B cell (primary cell): ENCODE measurements at regions not wholly inside any gene's neighbourhood (a gene's known extent, or its start where the extent isn't known, plus 50 kb on each side); places are given as distances from the start of the nearest gene placed in this dataset.

Experiments
- ATAC-seq: fragments of 200-7000 bp; cut with Tn5 transposase; one replicate; pipeline ENCODE4 v1.10.0; 2021; ENCODE audit warnings: low read depth, mild to moderate bottlenecking, moderate number of reproducible peaks, moderate library complexity
- CTCF ChIA-PET: fragments of 350-600 bp; sonication (Branson Sonifier 250); formaldehyde crosslinking; loops from one replicate; lab custom pipeline; 2021; ENCODE audit warnings: antibody characterized with exemption, inconsistent platforms; lab: Charles Lee
- POLR2A ChIA-PET: fragments of 350-600 bp; sonication (Branson Sonifier 250); formaldehyde crosslinking; loops from one replicate; lab custom pipeline; 2021; ENCODE audit warnings: antibody characterized with exemption; lab: Charles Lee
- DNase-seq: peaks from one replicate; pipeline ENCODE4 v3.0.0; 2013
- H2AFZ ChIP-seq: 2 replicates; pipeline ENCODE4 v1.6.1; 2012; ENCODE audit warnings: mild to moderate bottlenecking, low read depth, low read length; ENCODE audit not compliant: insufficient read depth, poor library complexity, severe bottlenecking
- H3K27ac ChIP-seq, 2 donors: 1 replicate in 1 of 2; 2 replicates in 1 of 2; pipeline ENCODE4 v1.5.1; 2012 to 2013; ENCODE audit warnings: low read length in 2 of 2, mild to moderate bottlenecking in 2 of 2, moderate library complexity in 1 of 2
- H3K27me3 ChIP-seq, 4 experiments: fragments of 200-600 bp in 1 of 4; sonication (generic) in 1 of 4; replicated peaks in 1 of 4; 1 replicate in 2 of 4; 2 replicates in 2 of 4; pipeline versions ENCODE4 v1.6.1 to v1.7.0; 2013 to 2016; ENCODE audit warnings: low read length in 3 of 4, mild to moderate bottlenecking in 2 of 4, mixed read lengths in 1 of 4, moderate library complexity in 1 of 4; ENCODE audit not compliant: insufficient read depth in 4 of 4, control insufficient read depth in 3 of 4; ENCODE audit errors: control extremely low read depth in 1 of 4
- H3K36me3 ChIP-seq, 2 experiments: replicated peaks in 1 of 2; 1 replicate in 1 of 2; 2 replicates in 1 of 2; pipeline versions ENCODE4 v1.6.1 to v1.7.1; 2013; ENCODE audit warnings: low read length in 1 of 2; ENCODE audit not compliant: insufficient read depth in 2 of 2, control insufficient read depth in 1 of 2; ENCODE audit errors: control extremely low read depth in 1 of 2, extremely low read depth in 1 of 2
- H3K4me1 ChIP-seq, 2 donors: fragments of 200-600 bp in 1 of 2; sonication (generic) in 1 of 2; 1 replicate in 1 of 2; 2 replicates in 1 of 2; pipeline versions ENCODE4 v1.5.1 to v1.6.1; 2013 to 2017; ENCODE audit warnings: low read length in 2 of 2; ENCODE audit not compliant: control insufficient read depth in 2 of 2, insufficient read depth in 2 of 2
- H3K4me2 ChIP-seq: replicated peaks from 2 replicates; pipeline ENCODE3; 2012; ENCODE audit warnings: mild to moderate bottlenecking, low read depth, low read length; ENCODE audit not compliant: poor library complexity, severe bottlenecking
- H3K4me3 ChIP-seq, 5 experiments: fragments of 200-600 bp in 1 of 5; sonication (generic) in 1 of 5; 1 replicate in 3 of 5; 2 replicates in 2 of 5; pipeline versions ENCODE4 v1.5.1 to v1.7.0; 2011 to 2016; ENCODE audit warnings: low read length in 4 of 5, mild to moderate bottlenecking in 4 of 5, low read depth in 2 of 5, control low read depth in 1 of 5, moderate library complexity in 1 of 5; ENCODE audit not compliant: insufficient read depth in 1 of 5; ENCODE audit errors: control extremely low read depth in 1 of 5, extremely low read depth in 1 of 5
- H3K79me2 ChIP-seq: fragments of 200-600 bp; sonication (generic); one replicate; pipeline ENCODE4 v1.6.0; 2016; ENCODE audit warnings: low read length; ENCODE audit not compliant: control insufficient read depth, insufficient read depth
- H3K9ac ChIP-seq: fragments of 200-600 bp; sonication (generic); 2 replicates; pipeline ENCODE4 v1.6.1; 2017; ENCODE audit warnings: mild to moderate bottlenecking, low read length, moderate library complexity
- H3K9me3 ChIP-seq, 3 donors: one replicate each; pipeline versions ENCODE4 v1.6.1 to v1.7.1; 2013; ENCODE audit warnings: low read length in 2 of 3; ENCODE audit not compliant: control insufficient read depth in 2 of 3, insufficient read depth in 1 of 3; ENCODE audit errors: control extremely low read depth in 1 of 3
- H4K20me1 ChIP-seq: 2 replicates; pipeline ENCODE4 v1.6.0; 2012; ENCODE audit warnings: mild to moderate bottlenecking, low read length; ENCODE audit not compliant: insufficient read depth, control insufficient read depth, poor library complexity, severe bottlenecking
- H3K27ac Mint-ChIP-seq: one replicate; pipeline ENCODE4 v1.8.0; 2021; ENCODE audit warnings: mixed read lengths
- H3K27me3 Mint-ChIP-seq: one replicate; pipeline ENCODE4 v1.8.0; 2021; ENCODE audit warnings: mixed read lengths
- H3K4me1 Mint-ChIP-seq: one replicate; pipeline ENCODE4 v1.8.0; 2021; ENCODE audit warnings: mixed read lengths
- H3K4me3 Mint-ChIP-seq: one replicate; pipeline ENCODE4 v1.8.0; 2021; ENCODE audit warnings: mixed read lengths
- H3K9me3 Mint-ChIP-seq: one replicate; pipeline ENCODE4 v1.8.0; 2022; ENCODE audit warnings: mixed read lengths; ENCODE audit not compliant: insufficient read depth
- EZH2 ChIP-seq: IDR thresholded peaks from 2 replicates; pipeline ENCODE4 v1.6.1; 2012; ENCODE audit warnings: borderline replicate concordance, low read depth, mild to moderate bottlenecking, moderate library complexity, low read length; ENCODE audit not compliant: insufficient read depth, poor library complexity, severe bottlenecking
- WGBS: methylation state at CpG from one replicate; pipeline ENCODE4 v1.1.5; 2013; ENCODE audit warnings: missing lambda C conversion rate; ENCODE audit not compliant: insufficient coverage; 5-methylcytosine and 5-hydroxymethylcytosine counted together
- intact Hi-C: fragments of 100-400 bp; cut with micrococcal nuclease; formaldehyde crosslinking; loops from one replicate; pipeline ENCODE4 v1.10.0; 2022
- TF ChIP-seq, protein P1 (sequence below): fragments of 200-600 bp; IDR thresholded peaks from one replicate; pipeline ENCODE4 v1.8.0; 2022; ENCODE audit warnings: antibody characterized with exemption, mild to moderate bottlenecking

DNA sequence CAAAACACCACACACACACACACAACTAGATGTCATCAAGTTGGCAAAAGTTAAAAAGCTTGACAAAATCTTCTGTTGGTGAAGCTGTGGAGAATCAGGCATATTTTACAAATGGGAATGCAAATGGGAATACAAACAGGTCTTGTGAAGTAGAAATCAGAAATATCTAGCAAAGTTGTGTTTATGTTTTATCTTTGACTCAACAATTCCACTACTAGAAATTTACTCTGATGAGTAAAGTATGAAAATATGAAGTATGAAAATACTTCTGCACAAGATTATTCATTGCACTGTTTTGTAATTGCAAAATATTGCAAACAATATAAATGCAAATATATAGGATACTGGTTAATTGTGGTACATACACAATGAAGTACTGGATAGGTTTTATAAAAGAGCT lies 1166.0 kb upstream of the GJE1 start:
- H3K4me1 Mint-ChIP-seq = no peaks in the 10 kb centered on the region
- no peaks in the 10 kb centered on the region for H4K20me1 ChIP-seq
- ChIA-PET POLR2A (no interaction called here), CTCF (no interaction called here)
- ATAC-seq = no peak
- H3K36me3 ChIP-seq = no peaks in the 10 kb centered on the region
- intact Hi-C loops = no loop called here
- no peaks in the 10 kb centered on the region for H3K27me3 ChIP-seq
- no peak overlapping the region for H2AFZ ChIP-seq
- H3K9ac ChIP-seq = no peak overlapping the region
- H3K27me3 Mint-ChIP-seq = no peaks in the 10 kb centered on the region
- H3K79me2 ChIP-seq = no peaks in the 10 kb centered on the region
- H3K27ac ChIP-seq = no peak overlapping the region
- DNase-seq = no peak
- no peak overlapping the region for H3K4me2 ChIP-seq
- H3K9me3 ChIP-seq = no peaks in the 10 kb centered on the region
- H3K4me1 ChIP-seq = no peaks in the 10 kb centered on the region
- H3K4me3 ChIP-seq = no peak overlapping the region
- no peak overlapping the region for H3K27ac Mint-ChIP-seq
- no peak overlapping the region for H3K4me3 Mint-ChIP-seq
- no peaks in the 10 kb centered on the region for H3K9me3 Mint-ChIP-seq
- TF ChIP-seq EZH2 = no peak
- TF ChIP-seq, protein P1, sequence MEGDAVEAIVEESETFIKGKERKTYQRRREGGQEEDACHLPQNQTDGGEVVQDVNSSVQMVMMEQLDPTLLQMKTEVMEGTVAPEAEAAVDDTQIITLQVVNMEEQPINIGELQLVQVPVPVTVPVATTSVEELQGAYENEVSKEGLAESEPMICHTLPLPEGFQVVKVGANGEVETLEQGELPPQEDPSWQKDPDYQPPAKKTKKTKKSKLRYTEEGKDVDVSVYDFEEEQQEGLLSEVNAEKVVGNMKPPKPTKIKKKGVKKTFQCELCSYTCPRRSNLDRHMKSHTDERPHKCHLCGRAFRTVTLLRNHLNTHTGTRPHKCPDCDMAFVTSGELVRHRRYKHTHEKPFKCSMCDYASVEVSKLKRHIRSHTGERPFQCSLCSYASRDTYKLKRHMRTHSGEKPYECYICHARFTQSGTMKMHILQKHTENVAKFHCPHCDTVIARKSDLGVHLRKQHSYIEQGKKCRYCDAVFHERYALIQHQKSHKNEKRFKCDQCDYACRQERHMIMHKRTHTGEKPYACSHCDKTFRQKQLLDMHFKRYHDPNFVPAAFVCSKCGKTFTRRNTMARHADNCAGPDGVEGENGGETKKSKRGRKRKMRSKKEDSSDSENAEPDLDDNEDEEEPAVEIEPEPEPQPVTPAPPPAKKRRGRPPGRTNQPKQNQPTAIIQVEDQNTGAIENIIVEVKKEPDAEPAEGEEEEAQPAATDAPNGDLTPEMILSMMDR = no peak

DNA sequence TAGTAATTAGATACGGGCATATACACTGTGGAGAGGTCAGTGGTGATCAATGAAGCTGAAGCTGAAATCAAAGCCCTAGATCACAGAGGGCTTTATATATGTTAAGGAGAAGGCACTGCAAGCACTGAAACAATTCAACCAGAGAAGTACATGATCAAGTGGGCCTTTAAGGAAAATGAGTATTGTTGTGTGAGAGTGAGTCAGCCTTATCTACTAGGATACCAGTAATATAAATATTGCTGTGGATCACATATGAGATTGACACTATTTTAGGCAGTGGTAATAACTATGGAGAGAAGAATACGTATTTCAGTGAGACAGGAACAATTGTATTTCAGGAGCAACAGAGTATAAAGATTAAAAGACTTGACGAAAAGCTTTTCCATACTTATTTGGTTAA lies 1172.2 kb upstream of the GJE1 start:
- no peaks in the 10 kb centered on the region for H3K9me3 Mint-ChIP-seq
- H4K20me1 ChIP-seq = no peaks in the 10 kb centered on the region

More for the DNA sequence above, 1172.2 kb upstream of the GJE1 start:
- ChIA-PET CTCF (no interaction called here), POLR2A (no interaction called here)
- no peak overlapping the region for H3K4me2 ChIP-seq
- no peaks in the 10 kb centered on the region for H3K27me3 Mint-ChIP-seq
- intact Hi-C loops = no loop called here
- H3K27me3 ChIP-seq = no peaks in the 10 kb centered on the region
- ATAC-seq (no peak), DNase-seq (no peak)
- H3K9ac ChIP-seq = no peak overlapping the region
- no peaks in the 10 kb centered on the region for H3K4me1 ChIP-seq
- TF ChIP-seq, protein P1 = no peak
- TF ChIP-seq EZH2 = no peak
- H3K9me3 ChIP-seq = no peaks in the 10 kb centered on the region
- WGBS = 100% methylated on average over 1 of the region's 3 CpGs
- H3K4me1 Mint-ChIP-seq = no peaks in the 10 kb centered on the region
- no peak overlapping the region for H3K27ac ChIP-seq
- no peaks in the 10 kb centered on the region for H3K79me2 ChIP-seq
- no peak overlapping the region for H3K4me3 ChIP-seq
- no peak overlapping the region for H3K27ac Mint-ChIP-seq
- H3K4me3 Mint-ChIP-seq = no peak overlapping the region
- no peak overlapping the region for H2AFZ ChIP-seq
- H3K36me3 ChIP-seq = no peaks in the 10 kb centered on the region
